HEK293 (cell line): ENCODE measurements at regions not wholly inside any gene's neighbourhood (a gene's known extent, or its start where the extent isn't known, plus 50 kb on each side); places are given as distances from the start of the nearest gene placed in this dataset.

Experiments used
- CTCF ChIP-seq: fragments of 450-650 bp; formaldehyde crosslinking; IDR thresholded peaks from 2 replicates; pipeline ENCODE4 v1.5.1; 2016; ENCODE audit warnings: missing biosample characterization, missing genetic modification characterization
- HIC1 ChIP-seq: fragments of 450-650 bp; formaldehyde crosslinking; IDR thresholded peaks from 2 replicates; pipeline ENCODE4 v1.5.1; 2016; ENCODE audit warnings: missing biosample characterization, missing genetic modification characterization
- PATZ1 ChIP-seq: fragments of 450-650 bp; formaldehyde crosslinking; IDR thresholded peaks from 2 replicates; pipeline ENCODE4 v1.5.1; 2016; ENCODE audit warnings: missing biosample characterization, missing genetic modification characterization
- PBX3 ChIP-seq: sonication (generic); formaldehyde crosslinking; IDR thresholded peaks from 2 replicates; pipeline ENCODE4 v1.8.1; 2022; ENCODE audit warnings: mild to moderate bottlenecking, moderate library complexity, missing genetic modification reagents
- PRDM1 ChIP-seq: fragments of 450-650 bp; formaldehyde crosslinking; IDR thresholded peaks from 2 replicates; pipeline ENCODE4; 2016; ENCODE audit warnings: missing biosample characterization, missing genetic modification characterization
- PRDM10 ChIP-seq: fragments of 450-650 bp; formaldehyde crosslinking; IDR thresholded peaks from 2 replicates; pipeline ENCODE4 v1.5.1; 2016; ENCODE audit warnings: missing biosample characterization, missing genetic modification characterization
- RBAK ChIP-seq: fragments of 450-650 bp; formaldehyde crosslinking; IDR thresholded peaks from 2 replicates; pipeline ENCODE4 v1.5.1; 2016; ENCODE audit warnings: missing biosample characterization, missing genetic modification characterization
- TCF7L2 ChIP-seq: IDR thresholded peaks from 2 replicates; pipeline ENCODE4 v1.6.1; 2011; ENCODE audit warnings: low read depth, mild to moderate bottlenecking, inconsistent platforms, low read length, moderate library complexity, borderline replicate concordance
- ZBTB20 ChIP-seq: fragments of 450-650 bp; formaldehyde crosslinking; IDR thresholded peaks from 2 replicates; pipeline ENCODE4 v1.5.1; 2016; ENCODE audit warnings: missing biosample characterization, missing genetic modification characterization
- ZBTB44 ChIP-seq: fragments of 450-650 bp; IDR thresholded peaks from 2 replicates; pipeline ENCODE4 v1.5.1; 2018; ENCODE audit warnings: missing biosample characterization, mild to moderate bottlenecking, missing genetic modification characterization
- ZNF140 ChIP-seq: fragments of 450-650 bp; formaldehyde crosslinking; IDR thresholded peaks from 2 replicates; pipeline ENCODE4 v1.5.1; 2016; ENCODE audit warnings: missing biosample characterization, missing genetic modification characterization
- ZNF175 ChIP-seq: fragments of 450-650 bp; formaldehyde crosslinking; IDR thresholded peaks from 2 replicates; pipeline ENCODE4 v1.5.1; 2016; ENCODE audit warnings: missing biosample characterization, missing genetic modification characterization
- ZNF239 ChIP-seq: fragments of 450-650 bp; formaldehyde crosslinking; IDR thresholded peaks from 2 replicates; pipeline ENCODE4 v1.5.1; 2016; ENCODE audit warnings: missing biosample characterization, missing genetic modification characterization
- ZNF449 ChIP-seq: fragments of 450-650 bp; formaldehyde crosslinking; IDR thresholded peaks from 2 replicates; pipeline ENCODE4 v1.5.1; 2017; ENCODE audit warnings: missing biosample characterization, mild to moderate bottlenecking, missing genetic modification characterization, moderate library complexity
- ZNF510 ChIP-seq: fragments of 450-650 bp; formaldehyde crosslinking; IDR thresholded peaks from 2 replicates; pipeline ENCODE4 v1.5.1; 2018; ENCODE audit warnings: mild to moderate bottlenecking, missing genetic modification characterization, missing biosample characterization; ENCODE audit not compliant: insufficient replicate concordance
- ZNF513 ChIP-seq: fragments of 450-650 bp; IDR thresholded peaks from 2 replicates; pipeline ENCODE4 v1.5.1; 2018; ENCODE audit warnings: missing biosample characterization, missing genetic modification characterization
- ZNF571 ChIP-seq: fragments of 450-650 bp; formaldehyde crosslinking; IDR thresholded peaks from 2 replicates; pipeline ENCODE4 v1.5.0; 2017; ENCODE audit warnings: missing biosample characterization, missing genetic modification characterization
- ZNF580 ChIP-seq: fragments of 450-650 bp; formaldehyde crosslinking; IDR thresholded peaks from 2 replicates; pipeline ENCODE4 v1.5.1; 2016; ENCODE audit warnings: missing biosample characterization, missing genetic modification characterization
- ZSCAN16 ChIP-seq: fragments of 450-650 bp; formaldehyde crosslinking; IDR thresholded peaks from 2 replicates; pipeline ENCODE4 v1.5.1; 2016; ENCODE audit warnings: missing biosample characterization, missing genetic modification characterization
- ZXDB ChIP-seq: fragments of 450-650 bp; formaldehyde crosslinking; IDR thresholded peaks from 2 replicates; pipeline ENCODE4 v1.5.1; 2016; ENCODE audit warnings: missing biosample characterization, missing genetic modification characterization

GRCh38 chr3:15858547-15859506, 61.0 kb upstream of the ANKRD28 start (continued):
- TF ChIP-seq ZNF513 (peak; percentile 27; the same call in 1 of the 2 replicates), CTCF (tag by site-specific recombination) (no peak), PRDM10 (tag by site-specific recombination) (no peak), PBX3 (CRISPR knock-in tag) (no peak; the same call in 1 of the 2 replicates), ZBTB44 (tag by site-specific recombination) (no peak), ZNF510 (tag by site-specific recombination) (no peak), ZBTB20 (tag by site-specific recombination) (peak; percentile 82), HIC1 (tag by site-specific recombination) (peak; percentile 40; the same call in 1 of the 2 replicates), PRDM1 (tag by site-specific recombination) (no peak), ZNF175 (tag by site-specific recombination) (no peak), ZNF239 (tag by site-specific recombination) (no peak), ZNF449 (no peak), ZSCAN16 (tag by site-specific recombination) (no peak), ZNF580 (tag by site-specific recombination) (no peak), ZNF140 (tag by site-specific recombination) (no peak), ZXDB (tag by site-specific recombination) (0 out of 2 replicates have a peak, but pooled peaks have one; percentile 31), ZNF571 (tag by site-specific recombination) (no peak), RBAK (tag by site-specific recombination) (no peak), TCF7L2 (no peak), PATZ1 (tag by site-specific recombination) (peak; percentile 24; the same call in 1 of the 2 replicates)
